Heart right ventricle (tissue), 16 donors: ENCODE measurements at regions not wholly inside any gene's neighbourhood (a gene's known extent, or its start where the extent isn't known, plus 50 kb on each side); places are given as distances from the start of the nearest gene placed in this dataset.
"Not testable (repeated sequence)": the region's sequence is repeated elsewhere in the genome, so short reads cannot be mapped to it uniquely, and the experiment has no call there.

ENCODE experiments used
- ATAC-seq, 8 donors: fragments of 200-7000 bp; cut with Tn5 transposase; one replicate each; pipeline ENCODE4 v1.9.1; 2020; ENCODE audit warnings: mild to moderate bottlenecking in 8 of 8, moderate library complexity in 8 of 8, moderate number of reproducible peaks in 1 of 8
- DNase-seq, 2 donors: peaks; one replicate each; pipeline ENCODE4 v3.0.0-alpha.2; 2020
- H3K27ac ChIP-seq, 10 donors: fragments of 200-600 bp; sonication (generic) in 2 of 10; one replicate each; pipeline versions ENCODE4 v1.5.0 to v1.8.0; 2020 to 2022; ENCODE audit warnings: mild to moderate bottlenecking in 3 of 10
- H3K27me3 ChIP-seq, 7 donors: fragments of 200-600 bp; one replicate each; pipeline ENCODE4 v1.8.0; 2021 to 2022; ENCODE audit warnings: mild to moderate bottlenecking in 2 of 7
- H3K36me3 ChIP-seq, 9 donors: fragments of 200-600 bp; sonication (generic) in 1 of 9; one replicate each; pipeline versions ENCODE4 v1.5.0 to v1.8.0; 2020 to 2022; ENCODE audit warnings: mild to moderate bottlenecking in 2 of 9
- H3K4me1 ChIP-seq, 9 donors: fragments of 200-600 bp; sonication (generic) in 1 of 9; one replicate each; pipeline versions ENCODE4 v1.5.0 to v1.8.0; 2020 to 2022; ENCODE audit warnings: mild to moderate bottlenecking in 4 of 9
- H3K4me3 ChIP-seq, 10 donors: fragments of 200-600 bp; sonication (generic) in 2 of 10; one replicate each; pipeline versions ENCODE4 v1.5.0 to v1.8.0; 2020 to 2022; ENCODE audit warnings: mild to moderate bottlenecking in 7 of 10, moderate library complexity in 2 of 10
- H3K9me3 ChIP-seq, 11 donors: fragments of 200-600 bp in 10 of 11; sonication (generic) in 2 of 11; one replicate each; pipeline versions ENCODE4 v1.5.0 to v1.8.0; 2013 to 2022; ENCODE audit warnings: mild to moderate bottlenecking in 2 of 11, control low read depth in 1 of 11, moderate library complexity in 1 of 11
- CTCF ChIP-seq, 9 donors: fragments of 200-600 bp; sonication (generic) in 2 of 9; IDR thresholded peaks; one replicate each; pipeline versions ENCODE4 v1.5.0 to v1.8.0; 2021 to 2022; ENCODE audit warnings: antibody characterized with exemption in 9 of 9, mild to moderate bottlenecking in 5 of 9, moderate library complexity in 1 of 9
- WGBS, 2 donors: extraction: QIAGEN DNeasy Blood & Tissue Kit; methylation state at CpG; one replicate each; pipeline ENCODE4 v1.1.7; 2013; ENCODE audit warnings: inconsistent platforms in 1 of 2; 5-methylcytosine and 5-hydroxymethylcytosine counted together
- intact Hi-C, 10 donors: fragments of 100-400 bp; cut with DNase I; formaldehyde crosslinking; loops; one replicate each; pipeline versions ENCODE4 v1.11.1 to v1.14.2; 2022
- donor health status: Arrhythmogenic right ventricular cardiomyopathy.
- donor health status: ischemic (EF 13 %, LVEDD 7.1; RV severe dilation, severe dysfunction).
- donor health status: healthy with polysubstance abuse.
- donor health status: DM: no; HTN: yes; CAD: no.
- donor health status: DM: no; HTN: no; CAD: no.
- donor health status: ischemic (EF 25% LVEDD 6.9; RV normal size, moderate dysfunction).
- donor health status: ischemic (EF 25% LVEDD 5.7; RV mildly dilated, moderate dysfunction).
- donor health status: healthy.
- donor health status: DM: yes; HTN: yes; CAD: no.
- donor health status: Ischemic cardiomyopathy.
- donor health status: ischemic (EF 35%, LVEDD 5.7; RV mildly dilated, moderate dysfunction).
- donor health status: nonischemic (EF 11% LVEDD 7.7; RV severe dilation, severe dysfunction).
- donor health status: DM: yes; HTN: yes; CAD: no.
- donor health status: PGD.
- donor health status: ischemic (EF 29% LVEDD 5.4; RV normal size, mild dysfunction).
- donor health status: nonischemic (EF 23%, LVEDD 6.1; RV moderate dilation, normal function).

DNA sequence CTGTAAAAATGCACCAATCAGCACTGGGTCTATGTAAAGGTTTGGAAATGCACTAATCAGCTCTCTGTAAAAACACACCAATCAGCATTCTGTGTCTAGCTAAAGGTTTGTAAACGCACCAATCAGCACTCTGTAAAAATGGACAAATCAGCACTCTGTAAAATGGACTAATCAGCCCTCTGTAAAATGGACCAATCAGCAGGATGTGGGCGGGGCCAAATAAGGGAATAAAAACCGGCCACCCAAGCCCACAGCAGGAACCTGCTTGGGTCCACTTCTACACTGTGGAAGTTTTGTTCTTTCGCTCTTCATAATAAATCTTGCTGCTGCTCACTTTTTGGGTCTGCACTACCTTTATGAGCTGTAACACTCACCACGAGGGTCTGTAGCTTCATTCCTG lies 101.0 kb downstream of the SMC2 start:
- H3K4me3 ChIP-seq, ATAC-seq, H3K27ac ChIP-seq, H3K9me3 ChIP-seq, H3K36me3 ChIP-seq, DNase-seq, H3K4me1 ChIP-seq, H3K27me3 ChIP-seq, intact Hi-C loops: not testable (repeated sequence)
- 88 to 89% methylated on average over 5 of the region's 5 CpGs for WGBS, 2 donors

- Histone ChIP-seq H3K36me3 (no peaks in the 10 kb centered on the region), H3K4me1 (no peaks in the 10 kb centered on the region), H3K9me3 (peaks cover 0 to 7% (median 0%) of the 10 kb centered on the region in 11 donors), H3K27ac (no peak overlapping the region), H3K4me3 (no peak overlapping the region), H3K27me3 (no peaks in the 10 kb centered on the region)
- intact Hi-C loops = no loop called here
- DNase-seq = no peak
- no peak for TF ChIP-seq CTCF (IDR thresholded peaks at IDR 0.05)
- WGBS, 2 donors = 90 to 91% methylated on average over 28 of the region's 28 CpGs
- no peak for ATAC-seq
These were observed 106.4 kb downstream of the SMC2 start for GRCh38 chr9:104200456-104200994.

GRCh38 chr9:104206766-104207165 lies 112.7 kb downstream of the SMC2 start:
- WGBS, 2 donors = 79 to 83% methylated on average over 3 of the region's 3 CpGs
- H3K36me3 ChIP-seq = no peaks in the 10 kb centered on the region
- no peak overlapping the region for H3K27ac ChIP-seq
- intact Hi-C loops = no loop called here
- DNase-seq = no peak
- H3K27me3 ChIP-seq = no peaks in the 10 kb centered on the region
- no peak for ATAC-seq
- no peak overlapping the region for H3K4me3 ChIP-seq
- no peak for TF ChIP-seq CTCF (IDR thresholded peaks at IDR 0.05)
- no peaks in the 10 kb centered on the region for H3K4me1 ChIP-seq
- peaks cover 0 to under 1% (median 0%) of the 10 kb centered on the region in 11 donors for H3K9me3 ChIP-seq

DNA sequence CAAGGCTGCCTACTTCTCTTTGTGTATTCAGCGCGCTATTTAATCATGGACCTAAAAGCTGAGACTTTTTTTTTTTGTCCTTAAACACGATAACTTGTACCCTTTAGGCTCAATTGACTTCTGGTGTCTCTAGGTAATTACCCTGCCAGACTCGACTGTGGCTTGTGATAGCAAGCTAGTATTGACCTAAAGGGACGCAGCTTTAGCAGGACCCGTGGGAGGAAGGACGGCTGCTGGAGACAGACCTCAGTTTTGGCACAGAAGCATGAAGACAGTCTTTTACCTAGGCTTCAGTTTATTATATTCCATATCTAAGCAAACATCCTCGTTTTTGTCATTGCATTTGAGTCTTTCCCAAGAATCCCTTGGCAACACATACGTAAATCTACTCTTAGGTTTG lies 115.3 kb downstream of the SMC2 start:
- no peak for ATAC-seq

More for the DNA sequence above, 115.3 kb downstream of the SMC2 start:
- WGBS, 2 donors = 69 to 78% methylated on average over 9 of the region's 9 CpGs
- intact Hi-C loops = no loop called here
- no peak for TF ChIP-seq CTCF (IDR thresholded peaks at IDR 0.05)
- Histone ChIP-seq H3K27me3 (no peaks in the 10 kb centered on the region), H3K36me3 (no peaks in the 10 kb centered on the region), H3K4me1 (no peaks in the 10 kb centered on the region), H3K4me3 (no peak overlapping the region), H3K27ac (no peak overlapping the region), H3K9me3 (peaks cover 0 to 4% (median 0%) of the 10 kb centered on the region in 11 donors)
- no peak for DNase-seq
